B cell (primary cell): ENCODE measurements at regions not wholly inside any gene's neighbourhood (a gene's known extent, or its start where the extent isn't known, plus 50 kb on each side); places are given as distances from the start of the nearest gene placed in this dataset.

Experiments
- ATAC-seq: fragments of 200-7000 bp; cut with Tn5 transposase; one replicate; pipeline ENCODE4 v1.10.0; 2021; ENCODE audit warnings: low read depth, mild to moderate bottlenecking, moderate number of reproducible peaks, moderate library complexity
- CTCF ChIA-PET: fragments of 350-600 bp; sonication (Branson Sonifier 250); formaldehyde crosslinking; loops from one replicate; lab custom pipeline; 2021; ENCODE audit warnings: antibody characterized with exemption, inconsistent platforms; lab: Charles Lee
- POLR2A ChIA-PET: fragments of 350-600 bp; sonication (Branson Sonifier 250); formaldehyde crosslinking; loops from one replicate; lab custom pipeline; 2021; ENCODE audit warnings: antibody characterized with exemption; lab: Charles Lee
- DNase-seq: peaks from one replicate; pipeline ENCODE4 v3.0.0; 2013
- H2AFZ ChIP-seq: 2 replicates; pipeline ENCODE4 v1.6.1; 2012; ENCODE audit warnings: mild to moderate bottlenecking, low read depth, low read length; ENCODE audit not compliant: insufficient read depth, poor library complexity, severe bottlenecking
- H3K27ac ChIP-seq, 2 donors: 1 replicate in 1 of 2; 2 replicates in 1 of 2; pipeline ENCODE4 v1.5.1; 2012 to 2013; ENCODE audit warnings: low read length in 2 of 2, mild to moderate bottlenecking in 2 of 2, moderate library complexity in 1 of 2
- H3K27me3 ChIP-seq, 4 experiments: fragments of 200-600 bp in 1 of 4; sonication (generic) in 1 of 4; replicated peaks in 1 of 4; 1 replicate in 2 of 4; 2 replicates in 2 of 4; pipeline versions ENCODE4 v1.6.1 to v1.7.0; 2013 to 2016; ENCODE audit warnings: low read length in 3 of 4, mild to moderate bottlenecking in 2 of 4, mixed read lengths in 1 of 4, moderate library complexity in 1 of 4; ENCODE audit not compliant: insufficient read depth in 4 of 4, control insufficient read depth in 3 of 4; ENCODE audit errors: control extremely low read depth in 1 of 4
- H3K36me3 ChIP-seq, 2 experiments: replicated peaks in 1 of 2; 1 replicate in 1 of 2; 2 replicates in 1 of 2; pipeline versions ENCODE4 v1.6.1 to v1.7.1; 2013; ENCODE audit warnings: low read length in 1 of 2; ENCODE audit not compliant: insufficient read depth in 2 of 2, control insufficient read depth in 1 of 2; ENCODE audit errors: control extremely low read depth in 1 of 2, extremely low read depth in 1 of 2
- H3K4me1 ChIP-seq, 2 donors: fragments of 200-600 bp in 1 of 2; sonication (generic) in 1 of 2; 1 replicate in 1 of 2; 2 replicates in 1 of 2; pipeline versions ENCODE4 v1.5.1 to v1.6.1; 2013 to 2017; ENCODE audit warnings: low read length in 2 of 2; ENCODE audit not compliant: control insufficient read depth in 2 of 2, insufficient read depth in 2 of 2
- H3K4me2 ChIP-seq: replicated peaks from 2 replicates; pipeline ENCODE3; 2012; ENCODE audit warnings: mild to moderate bottlenecking, low read depth, low read length; ENCODE audit not compliant: poor library complexity, severe bottlenecking
- H3K4me3 ChIP-seq, 5 experiments: fragments of 200-600 bp in 1 of 5; sonication (generic) in 1 of 5; 1 replicate in 3 of 5; 2 replicates in 2 of 5; pipeline versions ENCODE4 v1.5.1 to v1.7.0; 2011 to 2016; ENCODE audit warnings: low read length in 4 of 5, mild to moderate bottlenecking in 4 of 5, low read depth in 2 of 5, control low read depth in 1 of 5, moderate library complexity in 1 of 5; ENCODE audit not compliant: insufficient read depth in 1 of 5; ENCODE audit errors: control extremely low read depth in 1 of 5, extremely low read depth in 1 of 5
- H3K79me2 ChIP-seq: fragments of 200-600 bp; sonication (generic); one replicate; pipeline ENCODE4 v1.6.0; 2016; ENCODE audit warnings: low read length; ENCODE audit not compliant: control insufficient read depth, insufficient read depth
- H3K9ac ChIP-seq: fragments of 200-600 bp; sonication (generic); 2 replicates; pipeline ENCODE4 v1.6.1; 2017; ENCODE audit warnings: mild to moderate bottlenecking, low read length, moderate library complexity
- H3K9me3 ChIP-seq, 3 donors: one replicate each; pipeline versions ENCODE4 v1.6.1 to v1.7.1; 2013; ENCODE audit warnings: low read length in 2 of 3; ENCODE audit not compliant: control insufficient read depth in 2 of 3, insufficient read depth in 1 of 3; ENCODE audit errors: control extremely low read depth in 1 of 3
- H4K20me1 ChIP-seq: 2 replicates; pipeline ENCODE4 v1.6.0; 2012; ENCODE audit warnings: mild to moderate bottlenecking, low read length; ENCODE audit not compliant: insufficient read depth, control insufficient read depth, poor library complexity, severe bottlenecking
- H3K27ac Mint-ChIP-seq: one replicate; pipeline ENCODE4 v1.8.0; 2021; ENCODE audit warnings: mixed read lengths
- H3K27me3 Mint-ChIP-seq: one replicate; pipeline ENCODE4 v1.8.0; 2021; ENCODE audit warnings: mixed read lengths
- H3K4me1 Mint-ChIP-seq: one replicate; pipeline ENCODE4 v1.8.0; 2021; ENCODE audit warnings: mixed read lengths
- H3K4me3 Mint-ChIP-seq: one replicate; pipeline ENCODE4 v1.8.0; 2021; ENCODE audit warnings: mixed read lengths
- H3K9me3 Mint-ChIP-seq: one replicate; pipeline ENCODE4 v1.8.0; 2022; ENCODE audit warnings: mixed read lengths; ENCODE audit not compliant: insufficient read depth
- EZH2 ChIP-seq: IDR thresholded peaks from 2 replicates; pipeline ENCODE4 v1.6.1; 2012; ENCODE audit warnings: borderline replicate concordance, low read depth, mild to moderate bottlenecking, moderate library complexity, low read length; ENCODE audit not compliant: insufficient read depth, poor library complexity, severe bottlenecking
- WGBS: methylation state at CpG from one replicate; pipeline ENCODE4 v1.1.5; 2013; ENCODE audit warnings: missing lambda C conversion rate; ENCODE audit not compliant: insufficient coverage; 5-methylcytosine and 5-hydroxymethylcytosine counted together
- intact Hi-C: fragments of 100-400 bp; cut with micrococcal nuclease; formaldehyde crosslinking; loops from one replicate; pipeline ENCODE4 v1.10.0; 2022
- TF ChIP-seq, protein P1 (sequence below): fragments of 200-600 bp; IDR thresholded peaks from one replicate; pipeline ENCODE4 v1.8.0; 2022; ENCODE audit warnings: antibody characterized with exemption, mild to moderate bottlenecking

GRCh38 chr4:179539641-179540040 is 2097.4 kb upstream of the AGA start:
- H3K36me3 ChIP-seq = no peaks in the 10 kb centered on the region
- Mint-ChIP-seq H3K27ac (no peak overlapping the region), H3K4me1 (no peaks in the 10 kb centered on the region), H3K9me3 (peaks cover 8% of the 10 kb centered on the region), H3K4me3 (no peak overlapping the region), H3K27me3 (no peaks in the 10 kb centered on the region)
- no peaks in the 10 kb centered on the region for H3K4me1 ChIP-seq
- no peak overlapping the region for H3K9ac ChIP-seq
- H2AFZ ChIP-seq = no peak overlapping the region
- no peaks in the 10 kb centered on the region for H4K20me1 ChIP-seq
- no peak overlapping the region for H3K4me2 ChIP-seq
- no peaks in the 10 kb centered on the region for H3K27me3 ChIP-seq
- H3K79me2 ChIP-seq = no peaks in the 10 kb centered on the region
- TF ChIP-seq, protein P1, sequence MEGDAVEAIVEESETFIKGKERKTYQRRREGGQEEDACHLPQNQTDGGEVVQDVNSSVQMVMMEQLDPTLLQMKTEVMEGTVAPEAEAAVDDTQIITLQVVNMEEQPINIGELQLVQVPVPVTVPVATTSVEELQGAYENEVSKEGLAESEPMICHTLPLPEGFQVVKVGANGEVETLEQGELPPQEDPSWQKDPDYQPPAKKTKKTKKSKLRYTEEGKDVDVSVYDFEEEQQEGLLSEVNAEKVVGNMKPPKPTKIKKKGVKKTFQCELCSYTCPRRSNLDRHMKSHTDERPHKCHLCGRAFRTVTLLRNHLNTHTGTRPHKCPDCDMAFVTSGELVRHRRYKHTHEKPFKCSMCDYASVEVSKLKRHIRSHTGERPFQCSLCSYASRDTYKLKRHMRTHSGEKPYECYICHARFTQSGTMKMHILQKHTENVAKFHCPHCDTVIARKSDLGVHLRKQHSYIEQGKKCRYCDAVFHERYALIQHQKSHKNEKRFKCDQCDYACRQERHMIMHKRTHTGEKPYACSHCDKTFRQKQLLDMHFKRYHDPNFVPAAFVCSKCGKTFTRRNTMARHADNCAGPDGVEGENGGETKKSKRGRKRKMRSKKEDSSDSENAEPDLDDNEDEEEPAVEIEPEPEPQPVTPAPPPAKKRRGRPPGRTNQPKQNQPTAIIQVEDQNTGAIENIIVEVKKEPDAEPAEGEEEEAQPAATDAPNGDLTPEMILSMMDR = no peak
- TF ChIP-seq EZH2 = no peak
- CTCF ChIA-PET = no interaction called here
- H3K27ac ChIP-seq = no peak overlapping the region
- DNase-seq (no peak), ATAC-seq (no peak)
- H3K4me3 ChIP-seq = no peak overlapping the region
- H3K9me3 ChIP-seq = no peaks in the 10 kb centered on the region
- POLR2A ChIA-PET = no interaction called here
- intact Hi-C loops = no loop called here
- no CpG with 5 or more reads among the region's 3 CpGs for WGBS

DNA sequence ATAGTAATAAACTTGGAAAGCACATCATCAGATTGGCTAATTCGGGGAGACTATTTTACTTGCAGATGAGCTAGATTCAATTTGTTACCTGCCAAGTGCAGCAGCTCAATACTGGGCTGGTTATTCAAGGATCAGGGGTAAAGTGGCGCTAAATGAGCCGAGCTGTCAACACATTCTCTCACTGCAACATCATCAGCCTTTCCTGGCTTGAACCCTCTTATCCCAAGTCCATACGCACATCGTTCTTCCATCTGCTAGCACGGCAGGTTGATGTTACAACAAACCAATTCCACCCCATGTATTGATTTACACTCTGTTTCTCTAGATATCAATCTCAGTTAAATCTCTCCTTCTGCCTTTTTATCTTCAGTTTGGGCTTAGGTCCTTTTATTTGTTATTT is 2101.5 kb upstream of the AGA start:
- H3K36me3 ChIP-seq = no peaks in the 10 kb centered on the region
- no peaks in the 10 kb centered on the region for H3K79me2 ChIP-seq
- H3K27ac ChIP-seq = no peak overlapping the region
- no peak for ATAC-seq
- WGBS = 90% methylated on average over 6 of the region's 6 CpGs
- no peak overlapping the region for H3K4me2 ChIP-seq
- CTCF ChIA-PET = no interaction called here
- DNase-seq = no peak
- POLR2A ChIA-PET = no interaction called here
- no peak overlapping the region for H2AFZ ChIP-seq
- no peak overlapping the region for H3K9ac ChIP-seq
- H3K4me1 ChIP-seq = no peaks in the 10 kb centered on the region
- no peaks in the 10 kb centered on the region for H3K4me1 Mint-ChIP-seq
- H3K9me3 Mint-ChIP-seq = peaks cover 8% of the 10 kb centered on the region
- intact Hi-C loops = no loop called here
- H3K9me3 ChIP-seq = no peaks in the 10 kb centered on the region
- no peak overlapping the region for H3K4me3 ChIP-seq
- no peak for TF ChIP-seq EZH2
- TF ChIP-seq, protein P1 = no peak
- H3K27me3 ChIP-seq = no peaks in the 10 kb centered on the region
- no peaks in the 10 kb centered on the region for H3K27me3 Mint-ChIP-seq
- no peaks in the 10 kb centered on the region for H4K20me1 ChIP-seq
- no peak overlapping the region for H3K27ac Mint-ChIP-seq
- no peak overlapping the region for H3K4me3 Mint-ChIP-seq
